WERI-Rb-1 (cell line): ENCODE measurements at regions not wholly inside any gene's neighbourhood (a gene's known extent, or its start where the extent isn't known, plus 50 kb on each side); places are given as distances from the start of the nearest gene placed in this dataset.

Source experiments
- DNase-seq: peaks from one replicate; pipeline ENCODE4 v3.0.0-alpha.2; 2020
- H3K27ac ChIP-seq: fragments of 250-450 bp; sonication (Bioruptor Pico); 2 replicates; pipeline ENCODE4 v1.5.1; 2020; ENCODE audit warnings: mild to moderate bottlenecking, moderate library complexity
- H3K27me3 ChIP-seq: fragments of 250-450 bp; sonication (Bioruptor Pico); 2 replicates; pipeline ENCODE4 v1.5.1; 2021; ENCODE audit warnings: mild to moderate bottlenecking, low read depth, moderate library complexity; ENCODE audit not compliant: insufficient read depth, severe bottlenecking
- H3K36me3 ChIP-seq: fragments of 250-450 bp; sonication (Bioruptor Pico); 2 replicates; pipeline ENCODE4 v1.5.1; 2020; ENCODE audit warnings: mild to moderate bottlenecking, moderate library complexity
- H3K4me3 ChIP-seq: 2 replicates; pipeline ENCODE4 v1.5.1; 2011; ENCODE audit warnings: low read depth, mild to moderate bottlenecking, control low read depth, low read length
- H3K9me3 ChIP-seq: fragments of 250-450 bp; sonication (Bioruptor Pico); 2 replicates; pipeline ENCODE4 v1.5.1; 2021; ENCODE audit warnings: mild to moderate bottlenecking, moderate library complexity; ENCODE audit not compliant: severe bottlenecking
- TF ChIP-seq, protein P1 (sequence below): IDR thresholded peaks from 2 replicates; pipeline ENCODE4 v1.5.1; 2011; ENCODE audit warnings: low read depth, mild to moderate bottlenecking, control low read depth, inconsistent platforms, low read length

- Histone ChIP-seq H3K4me3 (no peak overlapping the region), H3K27ac (no peak overlapping the region), H3K27me3 (no peaks in the 10 kb centered on the region), H3K36me3 (no peaks in the 10 kb centered on the region), H3K9me3 (peaks cover 6% of the 10 kb centered on the region)
- no peak for DNase-seq
- TF ChIP-seq, protein P1, sequence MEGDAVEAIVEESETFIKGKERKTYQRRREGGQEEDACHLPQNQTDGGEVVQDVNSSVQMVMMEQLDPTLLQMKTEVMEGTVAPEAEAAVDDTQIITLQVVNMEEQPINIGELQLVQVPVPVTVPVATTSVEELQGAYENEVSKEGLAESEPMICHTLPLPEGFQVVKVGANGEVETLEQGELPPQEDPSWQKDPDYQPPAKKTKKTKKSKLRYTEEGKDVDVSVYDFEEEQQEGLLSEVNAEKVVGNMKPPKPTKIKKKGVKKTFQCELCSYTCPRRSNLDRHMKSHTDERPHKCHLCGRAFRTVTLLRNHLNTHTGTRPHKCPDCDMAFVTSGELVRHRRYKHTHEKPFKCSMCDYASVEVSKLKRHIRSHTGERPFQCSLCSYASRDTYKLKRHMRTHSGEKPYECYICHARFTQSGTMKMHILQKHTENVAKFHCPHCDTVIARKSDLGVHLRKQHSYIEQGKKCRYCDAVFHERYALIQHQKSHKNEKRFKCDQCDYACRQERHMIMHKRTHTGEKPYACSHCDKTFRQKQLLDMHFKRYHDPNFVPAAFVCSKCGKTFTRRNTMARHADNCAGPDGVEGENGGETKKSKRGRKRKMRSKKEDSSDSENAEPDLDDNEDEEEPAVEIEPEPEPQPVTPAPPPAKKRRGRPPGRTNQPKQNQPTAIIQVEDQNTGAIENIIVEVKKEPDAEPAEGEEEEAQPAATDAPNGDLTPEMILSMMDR, result no peak
These were observed 90.5 kb upstream of the SMIM21 start for GRCh38 chr18:75518007-75518406.

- TF ChIP-seq, protein P1, result no peak
- H3K9me3 ChIP-seq, result peaks cover 6% of the 10 kb centered on the region
- no peak for DNase-seq
- H3K4me3 ChIP-seq, result no peak overlapping the region
- no peak overlapping the region for H3K27ac ChIP-seq
- H3K36me3 ChIP-seq, result no peaks in the 10 kb centered on the region
- H3K27me3 ChIP-seq, result no peaks in the 10 kb centered on the region
These were observed 89.8 kb upstream of the SMIM21 start for GRCh38 chr18:75517286-75517685.

DNA sequence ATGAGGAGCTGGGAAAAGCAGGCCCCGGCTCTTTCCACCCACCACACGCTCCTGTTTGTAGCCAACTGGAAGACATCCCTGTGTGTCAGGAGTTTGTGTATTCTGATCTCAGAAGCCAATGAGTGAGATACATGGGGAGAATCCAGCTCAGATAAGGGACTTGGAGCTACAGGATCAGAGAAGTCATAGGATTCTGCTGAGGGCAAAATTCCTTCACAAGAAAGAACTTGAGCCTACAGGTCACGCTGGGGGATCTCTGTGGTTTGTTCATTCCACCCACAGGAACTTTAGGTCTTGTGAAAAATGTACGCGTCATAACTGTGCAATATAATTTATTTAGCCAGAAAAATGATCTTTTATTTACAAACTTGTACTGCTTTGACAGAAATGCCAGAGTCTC, 80.1 kb upstream of the SMIM21 start:
- H3K27me3 ChIP-seq, result no peaks in the 10 kb centered on the region
- H3K27ac ChIP-seq, result no peak overlapping the region
- H3K36me3 ChIP-seq, result no peaks in the 10 kb centered on the region
- H3K4me3 ChIP-seq, result no peak overlapping the region
- no peaks in the 10 kb centered on the region for H3K9me3 ChIP-seq
- TF ChIP-seq, protein P1, result no peak
- no peak for DNase-seq

DNA sequence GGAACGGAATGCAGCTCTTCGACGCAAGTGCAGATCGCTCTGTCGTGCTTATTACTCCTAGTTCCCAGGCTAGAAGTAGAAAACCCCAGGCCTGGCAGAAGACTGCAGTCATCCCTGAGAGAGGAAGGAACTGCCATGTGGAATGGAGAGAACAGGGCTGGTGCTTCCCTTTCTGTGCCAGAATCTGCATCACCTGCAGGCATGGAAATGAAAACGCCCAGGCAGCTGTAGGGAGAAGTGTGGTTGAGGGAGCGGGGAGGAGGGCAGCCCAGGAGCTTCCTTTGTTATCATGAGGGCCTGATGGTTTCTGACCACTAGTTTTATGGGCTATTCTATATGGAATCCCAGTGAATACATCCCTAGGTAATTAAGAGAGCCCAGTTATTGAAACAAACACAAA, 79.4 kb upstream of the SMIM21 start:
- H3K27me3 ChIP-seq, result no peaks in the 10 kb centered on the region
- no peak overlapping the region for H3K27ac ChIP-seq
- no peak for DNase-seq
- no peaks in the 10 kb centered on the region for H3K36me3 ChIP-seq
- no peak overlapping the region for H3K4me3 ChIP-seq
- TF ChIP-seq, protein P1, result no peak
- no peaks in the 10 kb centered on the region for H3K9me3 ChIP-seq

- TF ChIP-seq, protein P1, result no peak
- no peaks in the 10 kb centered on the region for H3K27me3 ChIP-seq
- no peaks in the 10 kb centered on the region for H3K36me3 ChIP-seq
- no peak for DNase-seq
- H3K27ac ChIP-seq, result no peak overlapping the region
- no peaks in the 10 kb centered on the region for H3K9me3 ChIP-seq
- H3K4me3 ChIP-seq, result no peak overlapping the region
These were observed 77.0 kb upstream of the SMIM21 start for GRCh38 chr18:75504469-75504868.

- TF ChIP-seq, protein P1, result no peak
- DNase-seq, result no peak
- Histone ChIP-seq H3K9me3 (no peaks in the 10 kb centered on the region), H3K27ac (no peak overlapping the region), H3K4me3 (no peak overlapping the region), H3K36me3 (no peaks in the 10 kb centered on the region), H3K27me3 (no peaks in the 10 kb centered on the region)
These were observed 76.1 kb upstream of the SMIM21 start for GRCh38 chr18:75503615-75504014.
